Left hindlimb (tissue), 1 donor: ENCODE measurements at regions not wholly inside any gene's neighbourhood (a gene's known extent, or its start where the extent isn't known, plus 50 kb on each side); places are given as distances from the start of the nearest gene placed in this dataset.

Experiments used
- DNase-seq: peaks from one replicate; pipeline ENCODE4 v3.0.0-alpha.2; 2018

GRCh38 chr1:59225594-59226316 is 71.1 kb upstream of the FGGY start:
- DNase-seq = no peak

- DNase-seq = no peak
Measured at GRCh38 chr1:59229138-59229537, 67.8 kb upstream of the FGGY start.

GRCh38 chr1:59230622-59231021 is 66.3 kb upstream of the FGGY start:
- DNase-seq = no peak

GRCh38 chr1:59232216-59232615 is 64.7 kb upstream of the FGGY start:
- DNase-seq = no peak

GRCh38 chr1:59233444-59233843 is 63.5 kb upstream of the FGGY start:
- DNase-seq = no peak

GRCh38 chr1:59236721-59237545 is 60.0 kb upstream of the FGGY start:
- no peak for DNase-seq

- DNase-seq = no peak
Measured at GRCh38 chr1:59237900-59238299, 59.0 kb upstream of the FGGY start.

GRCh38 chr1:59238333-59238934 is 58.5 kb upstream of the FGGY start:
- no peak for DNase-seq

GRCh38 chr1:59238993-59239392 is 57.9 kb upstream of the FGGY start:
- no peak for DNase-seq

GRCh38 chr1:59241909-59242308 is 55.0 kb upstream of the FGGY start:
- no peak for DNase-seq

GRCh38 chr1:59242370-59242769 is 54.5 kb upstream of the FGGY start:
- DNase-seq = no peak

- DNase-seq = no peak
Measured at GRCh38 chr1:59243550-59243949, 53.3 kb upstream of the FGGY start.

- no peak for DNase-seq
Measured at GRCh38 chr1:59243978-59244377, 52.9 kb upstream of the FGGY start.

- no peak for DNase-seq
Measured at GRCh38 chr1:59244891-59245290, 52.0 kb upstream of the FGGY start.
